GM12878 (cell line): ENCODE measurements at regions not wholly inside any gene's neighbourhood (a gene's known extent, or its start where the extent isn't known, plus 50 kb on each side); places are given as distances from the start of the nearest gene placed in this dataset.

Source experiments
- ATAC-seq: fragments of 200-7000 bp; cut with Tn5 transposase; 3 replicates; pipeline ENCODE4 v1.9.1; 2020; ENCODE audit warnings: mild to moderate bottlenecking, moderate library complexity
- BruUV-seq: library from RNA; stranded (reverse); fragments of 400-500 nt; replicated peaks from 2 replicates; lab custom pipeline; 2021; lab: Mats Ljungman, UMichigan
- CTCF ChIA-PET: fragments of 300-600 bp; sonication (Branson Sonifier 250); formaldehyde crosslinking; extraction: SDS; loops from one replicate; lab custom pipeline; 2021; ENCODE audit warnings: inconsistent platforms; lab: Yijun Ruan, JAX
- POLR2A ChIA-PET: fragments of 350-600 bp; formaldehyde crosslinking; extraction: SDS; loops from one replicate; lab custom pipeline; 2021; ENCODE audit warnings: inconsistent platforms; lab: Charles Lee
- RAD21 ChIA-PET: fragments of 300-600 bp; sonication (Branson Sonifier 250); formaldehyde crosslinking; loops from one replicate; lab custom pipeline; 2023; ENCODE audit warnings: antibody characterized with exemption; ENCODE audit not compliant: unreplicated experiment; lab: Charles Lee
- SMC1A ChIA-PET: fragments of 300-600 bp; sonication (Branson Sonifier 250); formaldehyde crosslinking; loops from one replicate; lab custom pipeline; 2023; ENCODE audit not compliant: unreplicated experiment, uncharacterized antibody; lab: Charles Lee
- DNase-seq: peaks from one replicate; pipeline ENCODE4 v3.0.0-alpha.2; 2011; ENCODE audit warnings: low read depth, low spot score
- FAIRE-seq: peaks from 3 replicates; lab custom pipeline; 2011; peaks lifted over from hg19 to GRCh38; lab: Jason Lieb, UNC
- H2AFZ ChIP-seq: 2 replicates; pipeline ENCODE4 v1.6.0; 2011; ENCODE audit warnings: low read depth, low read length, control low read depth; ENCODE audit not compliant: control insufficient read depth
- H3K27ac ChIP-seq: 2 replicates; pipeline ENCODE4 v1.5.1; 2011; ENCODE audit warnings: control low read depth; ENCODE audit not compliant: control insufficient read depth, insufficient read depth
- H3K27me3 ChIP-seq, 2 experiments: replicated peaks in 1 of 2; 2 replicates each; pipeline versions ENCODE4 v1.6.0 to v1.6.1; 2011; ENCODE audit warnings: low read length in 1 of 2; ENCODE audit not compliant: control insufficient read depth in 2 of 2, insufficient read depth in 2 of 2
- H3K36me3 ChIP-seq, 2 experiments: 2 replicates each; pipeline ENCODE4 v1.5.1; 2011; ENCODE audit warnings: low read length in 1 of 2; ENCODE audit not compliant: control insufficient read depth in 2 of 2, insufficient read depth in 2 of 2
- H3K4me1 ChIP-seq: 2 replicates; pipeline ENCODE4 v1.6.1; 2011; ENCODE audit warnings: mild to moderate bottlenecking, low read length, moderate library complexity, mixed read lengths; ENCODE audit not compliant: control insufficient read depth, insufficient read depth
- H3K4me2 ChIP-seq: 2 replicates; pipeline ENCODE4 v1.6.0; 2011; ENCODE audit warnings: control low read depth; ENCODE audit not compliant: control insufficient read depth, insufficient read depth
- H3K4me3 ChIP-seq: fragments of 200-600 bp; sonication (generic); 2 replicates; pipeline ENCODE4 v1.5.1; 2016
- H3K79me2 ChIP-seq: 2 replicates; pipeline ENCODE4 v1.6.0; 2011; ENCODE audit warnings: low read length; ENCODE audit not compliant: control insufficient read depth, insufficient read depth
- H3K9ac ChIP-seq: 2 replicates; pipeline ENCODE4 v1.8.0; 2011; ENCODE audit warnings: low read length, control low read depth, mixed read lengths; ENCODE audit not compliant: control insufficient read depth, insufficient read depth
- H3K9me3 ChIP-seq: replicated peaks from 3 replicates; pipeline ENCODE4 v1.5.1; 2011; ENCODE audit warnings: mild to moderate bottlenecking, low read length; ENCODE audit not compliant: control insufficient read depth, insufficient read depth
- H4K20me1 ChIP-seq: 2 replicates; pipeline ENCODE4 v1.6.0; 2011; ENCODE audit not compliant: control insufficient read depth, insufficient read depth
- CBFB ChIP-seq: IDR thresholded peaks from 2 replicates; pipeline ENCODE4 v1.6.1; 2016; ENCODE audit warnings: antibody characterized with exemption, low read depth
- EP300 ChIP-seq, 2 experiments: fragments of 150-350 bp in 1 of 2; IDR thresholded peaks; 2 replicates each; pipeline ENCODE4 v1.6.1; 2011 to 2012; ENCODE audit warnings: low read depth in 2 of 2, low read length in 2 of 2, borderline replicate concordance in 1 of 2, improper control_type of control experiment in 1 of 2, inconsistent platforms in 1 of 2; ENCODE audit not compliant: control insufficient read depth in 1 of 2
- HDGF ChIP-seq: fragments of 450-650 bp; IDR thresholded peaks from 2 replicates; pipeline ENCODE4 v1.6.1; 2016; ENCODE audit warnings: antibody characterized with exemption
- JUNB ChIP-seq: IDR thresholded peaks from 2 replicates; pipeline ENCODE4 v1.6.1; 2016; ENCODE audit warnings: antibody characterized with exemption, mild to moderate bottlenecking
- PAX5 ChIP-seq: IDR thresholded peaks from 2 replicates; pipeline ENCODE4 v1.6.1; 2011; ENCODE audit warnings: low read depth, low read length, borderline replicate concordance
- PKNOX1 ChIP-seq: fragments of 450-650 bp; IDR thresholded peaks from 2 replicates; pipeline ENCODE4 v1.6.1; 2016; ENCODE audit warnings: mild to moderate bottlenecking
- RUNX3 ChIP-seq: IDR thresholded peaks from 2 replicates; pipeline ENCODE4 v1.6.1; 2012; ENCODE audit warnings: low read length, inconsistent platforms
- SPI1 ChIP-seq: IDR thresholded peaks from 2 replicates; pipeline ENCODE4 v1.6.1; 2011; ENCODE audit warnings: low read depth, mild to moderate bottlenecking, low read length, moderate library complexity, borderline replicate concordance; ENCODE audit not compliant: insufficient read depth
- WGBS: methylation state at CpG from one replicate; pipeline ENCODE4 v1.1.6; 2016; ENCODE audit warnings: low lambda C conversion rate; ENCODE audit not compliant: insufficient replicate concordance, insufficient coverage; ENCODE audit errors: missing lambda C conversion rate; 5-methylcytosine and 5-hydroxymethylcytosine counted together
- in situ Hi-C: fragments of 300-500 bp; cut with MboI; formaldehyde crosslinking; loops from 9 replicates; pipeline ENCODE4 v1.14.3; 2018; ENCODE audit warnings: mixed read lengths
- intact Hi-C: fragments of 100-400 bp; cut with micrococcal nuclease; formaldehyde crosslinking; loops from one replicate; pipeline ENCODE4 v1.14.2; 2022; ENCODE audit not compliant: unreplicated experiment

- Histone ChIP-seq H3K27me3 (peaks cover 0 to 5% of the 10 kb centered on the region in 2 experiments; a peak in 2 of 4 replicates), H2AFZ (no peak overlapping the region), H3K79me2 (no peaks in the 10 kb centered on the region), H3K4me3 (no peak overlapping the region), H3K4me2 (no peak overlapping the region), H3K9me3 (no peaks in the 10 kb centered on the region; the same call in 2 of the 3 replicates), H3K4me1 (no peaks in the 10 kb centered on the region; the same call in 1 of the 2 replicates), H3K27ac (no peak overlapping the region), H4K20me1 (no peaks in the 10 kb centered on the region), H3K9ac (no peak overlapping the region), H3K36me3 (no peaks in the 10 kb centered on the region)
- no TSS peak for BruUV-seq
- ChIA-PET SMC1A (no interaction called here), POLR2A (interaction anchor here (0.6 kb wide), 1 partner anchor 439 kb away, joined by 4 read pairs; no protein-coding TSS in a partner anchor), CTCF (no interaction called here), RAD21 (no interaction called here)
- FAIRE-seq (no peak), DNase-seq (peak; percentile 4), ATAC-seq (peak; percentile 87)
- intact Hi-C loops = no loop called here
- TF ChIP-seq JUNB (peak; percentile 32), HDGF (no peak), RUNX3 (peak; percentile 95), CBFB (peak; percentile 69), EP300 (IDR thresholded peaks at IDR 0.05; ENCODE audit: borderline replicate concordance in 1 of 2, control insufficient read depth in 1 of 2, low read depth in 2 of 2, low read length in 2 of 2) (no peak), PAX5 (0 out of 2 replicates have a peak, but pooled peaks have one; percentile 55)
- in situ Hi-C loops = no loop called here
- 2% methylated on average over 19 of the region's 19 CpGs for WGBS
Measured at GRCh38 chr1:213622365-213623063, 365.3 kb upstream of the PROX1 start.

GRCh38 chr1:213623064-213623581 lies 364.6 kb upstream of the PROX1 start:
- FAIRE-seq (no peak), DNase-seq (peak; percentile 4), ATAC-seq (peak; percentile 72)
- H3K27ac ChIP-seq = no peak overlapping the region
- 1% methylated on average over 9 of the region's 9 CpGs for WGBS
- BruUV-seq = no TSS peak
- in situ Hi-C loops = no loop called here
- peaks cover 0 to 5% of the 10 kb centered on the region in 2 experiments; a peak in 2 of 4 replicates for H3K27me3 ChIP-seq
- no peaks in the 10 kb centered on the region; the same call in 1 of the 2 replicates for H3K4me1 ChIP-seq
- ChIA-PET CTCF (no interaction called here), POLR2A (no interaction called here), RAD21 (no interaction called here), SMC1A (no interaction called here)
- H4K20me1 ChIP-seq = no peaks in the 10 kb centered on the region
- no peak overlapping the region for H2AFZ ChIP-seq
- H3K4me3 ChIP-seq = no peak overlapping the region
- no peaks in the 10 kb centered on the region; the same call in 2 of the 3 replicates for H3K9me3 ChIP-seq
- no peaks in the 10 kb centered on the region for H3K79me2 ChIP-seq
- intact Hi-C loops = no loop called here
- H3K36me3 ChIP-seq = no peaks in the 10 kb centered on the region
- no peak overlapping the region for H3K4me2 ChIP-seq
- H3K9ac ChIP-seq = no peak overlapping the region
- TF ChIP-seq PKNOX1 = 0 out of 2 replicates have a peak, but pooled peaks have one; percentile 26
- TF ChIP-seq SPI1 = no peak
- TF ChIP-seq, all 136 proteins: peak for 1
